ENCODE measurements at regions not wholly inside any gene's neighbourhood (a gene's known extent, or its start where the extent isn't known, plus 50 kb on each side); places are given as distances from the start of the nearest gene placed in this dataset.

- H3K9me2 ChIP-seq (ENCODE audit: insufficient read depth), result no peaks in the 10 kb centered on the region
- ATAC-seq, result no peak
- H3K27ac ChIP-seq (ENCODE audit: low read depth, low read length), result no peak overlapping the region
- no peak for DNase-seq (ENCODE audit: low read depth, low spot score)
- no peak for TF ChIP-seq FOSL1 (IDR thresholded peaks at IDR 0.05; ENCODE audit: low read depth)
- no peak for TF ChIP-seq ZNF274 (IDR thresholded peaks at IDR 0.05; ENCODE audit: low read depth, low read length)
- no peak for TF ChIP-seq MAX (IDR thresholded peaks at IDR 0.05)
- no peak for TF ChIP-seq TCF7L2 (IDR thresholded peaks at IDR 0.05; ENCODE audit: borderline replicate concordance, extremely low read depth, insufficient read depth, insufficient read length)
- TF ChIP-seq CEBPB (IDR thresholded peaks at IDR 0.05; ENCODE audit: low read depth), result no peak
- no peak for TF ChIP-seq POLR2AphosphoS5 (IDR thresholded peaks at IDR 0.05; ENCODE audit: low read depth, low read length)
- TF ChIP-seq RAD21 (IDR thresholded peaks at IDR 0.05; ENCODE audit: low read depth), result no peak
- no peak for TF ChIP-seq SRF (IDR thresholded peaks at IDR 0.05; ENCODE audit: low read depth)
- no peak for TF ChIP-seq EZH2 (IDR thresholded peaks at IDR 0.05)
- RAD21 ChIA-PET (ENCODE audit: low non-redundant PET in 1 of 2, low total read pairs in 2 of 2, uncharacterized antibody in 2 of 2, unreplicated experiment in 2 of 2), result no interaction called here
- H3K9ac ChIP-seq (ENCODE audit: low read length), result no peak overlapping the region
- no peak overlapping the region for H3K4me2 ChIP-seq (ENCODE audit: low read length)
- no peaks in the 10 kb centered on the region for H3K79me2 ChIP-seq (ENCODE audit: insufficient read depth, low read length)
- no peaks in the 10 kb centered on the region for H3K9me3 ChIP-seq (ENCODE audit: control insufficient read depth in 1 of 2, insufficient read depth in 1 of 2, low read depth in 1 of 2, low read length in 2 of 2)
- no TSS peak for BruUV-seq (replicated peaks)
- POLR2A ChIA-PET, result no interaction called here
- no peaks in the 10 kb centered on the region for H4K20me1 ChIP-seq (ENCODE audit: insufficient read depth)
- H2AFZ ChIP-seq (ENCODE audit: low read depth, low read length, poor library complexity, severe bottlenecking), result no peak overlapping the region
- H3K4me1 ChIP-seq (ENCODE audit: control insufficient read depth in 1 of 2, insufficient read depth in 2 of 2, low read length in 2 of 2), result no peaks in the 10 kb centered on the region
- intact Hi-C loops (cut with micrococcal nuclease), result no loop called here
- CTCF ChIA-PET, result no interaction called here
- no peaks in the 10 kb centered on the region for H3K36me3 ChIP-seq (ENCODE audit: control insufficient read depth in 1 of 2, insufficient read depth in 2 of 2, low read length in 2 of 2)
- H3K27me3 ChIP-seq (ENCODE audit: insufficient read depth, low read length), result no peaks in the 10 kb centered on the region
- H3K4me3 ChIP-seq (replicated peaks in 1 of 2; ENCODE audit: low read depth in 1 of 2, low read length in 2 of 2), result no peak overlapping the region
Measured at GRCh38 chr3:64985072-64985471, 297.3 kb upstream of the ADAMTS9 start.

- H3K9ac ChIP-seq (ENCODE audit: low read length), result no peak overlapping the region
- H3K4me1 ChIP-seq (ENCODE audit: control insufficient read depth in 1 of 2, insufficient read depth in 2 of 2, low read length in 2 of 2), result no peaks in the 10 kb centered on the region
- H3K4me3 ChIP-seq (replicated peaks in 1 of 2; ENCODE audit: low read depth in 1 of 2, low read length in 2 of 2), result no peak overlapping the region
- DNase-seq (ENCODE audit: low read depth, low spot score) (no peak), ATAC-seq (no peak)
- no peak overlapping the region for H2AFZ ChIP-seq (ENCODE audit: low read depth, low read length, poor library complexity, severe bottlenecking)
- BruUV-seq (replicated peaks), result no TSS peak
- ChIA-PET CTCF (no interaction called here), POLR2A (no interaction called here), RAD21 (ENCODE audit: low non-redundant PET in 1 of 2, low total read pairs in 2 of 2, uncharacterized antibody in 2 of 2, unreplicated experiment in 2 of 2) (no interaction called here)
- H3K4me2 ChIP-seq (ENCODE audit: low read length), result no peak overlapping the region
- intact Hi-C loops (cut with micrococcal nuclease), result no loop called here
- no peaks in the 10 kb centered on the region for H4K20me1 ChIP-seq (ENCODE audit: insufficient read depth)
- no peaks in the 10 kb centered on the region for H3K36me3 ChIP-seq (ENCODE audit: control insufficient read depth in 1 of 2, insufficient read depth in 2 of 2, low read length in 2 of 2)
- no peak overlapping the region for H3K27ac ChIP-seq (ENCODE audit: low read depth, low read length)
- no peaks in the 10 kb centered on the region for H3K9me3 ChIP-seq (ENCODE audit: control insufficient read depth in 1 of 2, insufficient read depth in 1 of 2, low read depth in 1 of 2, low read length in 2 of 2)
- no peaks in the 10 kb centered on the region for H3K79me2 ChIP-seq (ENCODE audit: insufficient read depth, low read length)
- no peaks in the 10 kb centered on the region for H3K9me2 ChIP-seq (ENCODE audit: insufficient read depth)
- H3K27me3 ChIP-seq (ENCODE audit: insufficient read depth, low read length), result no peaks in the 10 kb centered on the region
- TF ChIP-seq ZFX (IDR thresholded peaks at IDR 0.05) (no peak), CEBPB (IDR thresholded peaks at IDR 0.05; ENCODE audit: low read depth) (no peak), YY1 (IDR thresholded peaks at IDR 0.05; ENCODE audit: extremely low read depth, insufficient replicate concordance, low read depth, low read length) (no peak), EGR1 (IDR thresholded peaks at IDR 0.05; ENCODE audit: low read depth) (no peak), RAD21 (IDR thresholded peaks at IDR 0.05; ENCODE audit: low read depth) (no peak), CTCF (IDR thresholded peaks at IDR 0.05 in 2 of 3, conservative IDR thresholded peaks at IDR 0.05 in 1 of 3; ENCODE audit: borderline replicate concordance in 1 of 3, insufficient read depth in 1 of 3, low read depth in 2 of 3, low read length in 2 of 3) (no peak), ELF1 (IDR thresholded peaks at IDR 0.05; ENCODE audit: borderline replicate concordance, low read depth) (no peak), EZH2 (IDR thresholded peaks at IDR 0.05) (no peak), CBX3 (IDR thresholded peaks at IDR 0.05; ENCODE audit: low read depth) (no peak), REST (IDR thresholded peaks at IDR 0.05; ENCODE audit: low read depth) (no peak)
Measured at GRCh38 chr3:64983583-64984359, 296.0 kb upstream of the ADAMTS9 start.
